ENCODE measurements at regions not wholly inside any gene's neighbourhood (a gene's known extent, or its start where the extent isn't known, plus 50 kb on each side); places are given as distances from the start of the nearest gene placed in this dataset.

DNA sequence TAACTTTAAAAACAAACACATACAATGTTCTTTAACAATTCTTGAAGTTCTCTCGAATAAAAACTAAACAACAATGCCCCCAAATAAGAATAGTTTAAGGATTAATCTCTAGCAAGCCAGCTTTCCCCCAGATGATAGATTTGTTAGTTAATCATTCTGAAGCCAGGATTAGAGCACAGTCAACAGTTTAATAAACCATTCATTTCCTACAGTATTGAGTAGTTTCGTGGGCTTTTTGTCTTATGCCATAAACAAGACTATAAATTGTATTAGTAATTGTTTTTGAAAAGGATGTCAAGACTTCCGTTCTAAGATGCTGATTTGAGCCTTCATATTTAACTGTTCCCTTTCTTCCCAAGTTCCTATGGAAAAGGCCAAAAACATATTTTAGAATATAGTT lies 136.6 kb downstream of the PIK3R1 start:
- DNase-seq = no peak

DNA sequence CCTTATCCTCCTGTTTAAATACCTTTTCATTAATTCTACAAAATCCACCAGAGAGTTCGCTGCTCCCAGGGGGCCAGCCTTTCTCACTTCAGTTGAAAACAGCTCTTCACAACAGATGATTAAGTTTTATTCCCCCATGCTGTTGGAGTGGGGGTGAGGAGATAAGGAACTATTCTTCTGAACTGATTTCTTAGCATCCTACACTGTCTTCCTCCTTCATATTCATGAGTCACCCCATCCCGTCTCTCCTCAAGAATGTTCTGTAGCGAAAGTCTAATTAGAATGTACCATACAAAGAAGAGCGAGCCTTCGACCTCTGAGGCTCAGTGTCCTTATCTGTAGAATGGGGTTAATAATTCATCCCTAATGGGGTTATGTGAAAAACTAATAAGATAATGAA lies 138.0 kb downstream of the PIK3R1 start:
- no peak for DNase-seq

DNA sequence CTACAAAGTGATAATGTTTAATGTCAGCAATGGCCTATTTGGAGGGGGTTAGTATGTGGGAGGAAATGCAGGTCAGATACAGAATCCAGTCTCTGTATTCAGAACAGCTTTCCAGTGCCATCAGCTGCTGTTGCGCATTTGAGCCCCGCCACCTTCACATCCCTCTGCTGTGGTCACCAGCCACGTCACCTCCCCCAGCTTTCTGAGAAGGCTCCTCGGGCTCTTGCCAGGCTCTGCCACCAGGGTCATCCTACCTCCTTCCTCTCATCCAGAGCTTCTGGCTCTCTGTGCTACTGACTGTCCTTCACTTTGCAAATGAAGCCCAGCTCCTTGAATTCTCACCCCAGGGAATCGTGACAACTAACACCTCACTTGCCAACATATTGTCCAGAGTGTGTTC lies 138.8 kb downstream of the PIK3R1 start:
- no peak for DNase-seq

DNA sequence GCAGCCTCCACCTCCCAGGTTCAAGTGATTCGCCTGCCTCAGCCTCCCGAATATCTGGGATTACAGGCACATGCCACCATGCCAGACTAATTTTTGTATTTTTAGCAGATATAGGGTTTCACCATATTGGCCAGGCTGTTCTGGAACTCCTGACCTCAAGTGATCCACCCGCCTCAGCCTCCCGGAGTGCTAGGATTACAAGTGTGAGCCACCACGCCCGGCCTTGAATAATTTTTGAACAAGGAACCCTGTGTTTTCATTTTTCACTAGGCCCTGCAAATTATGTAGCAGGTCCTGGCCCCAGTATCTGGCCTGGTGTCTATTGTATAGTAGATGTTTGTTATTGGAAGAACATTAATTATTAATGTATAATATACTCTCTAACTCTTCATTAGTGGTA lies 140.7 kb downstream of the PIK3R1 start:
- DNase-seq = no peak

DNA sequence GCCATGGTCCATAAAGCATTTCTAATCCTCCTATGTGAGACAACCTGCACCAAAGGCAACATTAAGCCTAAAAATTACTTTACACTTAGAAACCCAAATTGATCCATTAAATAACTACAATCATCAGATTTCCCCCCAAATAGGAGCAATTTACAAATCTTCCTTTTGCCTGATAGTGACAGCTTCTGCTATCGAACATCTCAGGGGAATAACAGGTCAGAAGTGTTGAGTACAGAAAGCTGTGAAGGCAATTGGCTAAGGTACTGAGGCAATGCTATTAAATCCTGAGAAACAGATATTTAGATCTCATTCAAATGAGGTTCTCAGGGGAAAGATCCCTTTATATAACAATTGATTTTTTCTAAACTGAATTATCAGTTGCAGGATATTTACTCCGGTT lies 141.1 kb downstream of the PIK3R1 start:
- no peak for DNase-seq

DNA sequence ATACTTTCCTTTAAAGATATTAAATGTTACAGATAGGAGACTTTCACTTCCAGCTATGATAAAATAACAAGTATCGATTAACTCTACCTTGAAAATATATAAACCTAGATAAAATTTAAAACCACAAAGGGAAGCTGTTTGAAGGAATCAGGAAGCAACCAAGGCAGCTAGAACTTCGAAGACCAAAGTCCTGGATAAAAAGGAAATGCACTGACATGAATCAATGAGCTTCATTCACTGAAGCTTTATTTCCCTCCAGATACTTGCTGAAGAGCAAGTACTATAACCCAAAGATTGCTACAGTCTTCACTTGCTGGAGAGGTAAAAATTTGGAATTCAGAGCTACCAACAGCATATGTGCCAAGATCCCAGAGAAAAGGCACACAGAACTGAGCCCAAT lies 144.1 kb downstream of the PIK3R1 start:
- no peak for DNase-seq

DNA sequence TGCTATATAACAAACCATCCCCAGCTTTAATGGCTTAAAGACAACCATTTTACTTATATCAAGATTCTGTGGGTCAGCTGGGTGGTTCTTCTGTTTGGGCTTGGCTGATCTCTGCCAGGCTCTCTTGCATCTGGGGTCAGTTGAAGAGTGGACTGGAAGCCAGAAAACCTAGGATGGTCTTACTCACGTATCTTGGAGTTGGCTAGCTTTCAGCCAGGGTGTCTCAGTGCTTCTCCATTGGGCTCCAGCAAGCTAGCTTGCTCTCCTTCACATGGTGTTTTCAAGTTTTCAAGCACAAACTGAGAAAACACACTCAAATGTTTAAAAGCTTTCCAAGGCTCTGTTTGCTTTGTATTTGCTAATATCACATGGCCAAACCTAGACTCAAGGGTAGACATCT lies 146.8 kb downstream of the PIK3R1 start:
- DNase-seq = no peak

DNA sequence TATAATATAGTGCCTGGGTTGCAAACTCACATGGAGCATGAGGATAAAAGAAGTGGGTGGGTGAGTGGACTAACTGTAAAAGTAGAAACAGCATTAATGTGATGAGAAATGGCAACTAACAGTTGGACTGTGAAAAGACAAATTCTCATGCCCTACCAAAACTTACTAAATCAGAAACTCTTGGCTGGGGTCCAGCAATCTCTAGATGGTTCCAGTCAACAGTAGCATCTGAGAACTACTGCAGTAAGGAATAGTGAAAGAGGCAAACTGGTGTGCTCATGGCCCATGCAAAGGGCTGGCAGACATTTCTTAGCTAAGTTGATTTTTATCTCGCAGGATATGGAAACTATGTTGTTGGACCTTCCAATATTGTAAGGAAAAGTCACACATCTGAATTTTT lies 150.3 kb downstream of the PIK3R1 start:
- no peak for DNase-seq

DNA sequence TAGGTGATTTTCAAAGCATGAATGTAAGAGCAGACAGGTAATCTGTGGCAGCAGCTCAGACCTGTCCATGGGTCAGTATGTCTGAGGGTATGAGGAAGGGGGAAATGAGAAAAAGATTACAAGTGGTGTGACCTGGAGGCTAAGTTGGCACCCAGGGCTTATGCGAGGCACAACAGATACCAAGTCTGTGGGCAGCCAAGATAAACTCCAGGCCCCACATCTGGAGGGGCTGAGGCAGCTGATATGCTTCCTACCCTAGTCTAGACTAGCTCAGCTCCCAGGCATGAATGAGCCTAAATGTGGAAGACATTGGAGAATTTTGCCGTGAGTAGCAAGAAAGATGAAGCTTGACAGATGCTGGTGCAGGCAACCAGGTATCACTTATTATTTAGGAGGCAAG lies 151.7 kb downstream of the PIK3R1 start:
- DNase-seq = no peak

DNA sequence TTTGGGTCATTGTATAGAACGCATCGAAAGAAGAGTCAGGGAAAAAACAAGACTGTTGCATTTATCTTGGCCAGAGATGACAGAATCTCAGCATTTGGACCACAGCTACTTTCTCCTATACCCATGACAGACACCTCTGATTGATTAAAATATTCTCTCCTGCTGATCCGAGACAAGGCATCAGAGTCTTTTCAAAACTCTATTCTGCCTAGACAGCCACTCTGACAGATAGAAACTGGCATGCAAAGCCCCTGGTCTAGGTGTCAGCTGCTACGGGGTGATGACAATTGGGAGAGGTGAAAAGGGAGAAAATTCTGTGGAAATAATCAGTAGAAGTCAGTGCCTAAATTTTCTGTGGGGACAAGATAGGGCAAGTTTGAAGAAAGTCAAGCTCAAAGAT lies 152.2 kb downstream of the PIK3R1 start:
- DNase-seq = no peak

DNA sequence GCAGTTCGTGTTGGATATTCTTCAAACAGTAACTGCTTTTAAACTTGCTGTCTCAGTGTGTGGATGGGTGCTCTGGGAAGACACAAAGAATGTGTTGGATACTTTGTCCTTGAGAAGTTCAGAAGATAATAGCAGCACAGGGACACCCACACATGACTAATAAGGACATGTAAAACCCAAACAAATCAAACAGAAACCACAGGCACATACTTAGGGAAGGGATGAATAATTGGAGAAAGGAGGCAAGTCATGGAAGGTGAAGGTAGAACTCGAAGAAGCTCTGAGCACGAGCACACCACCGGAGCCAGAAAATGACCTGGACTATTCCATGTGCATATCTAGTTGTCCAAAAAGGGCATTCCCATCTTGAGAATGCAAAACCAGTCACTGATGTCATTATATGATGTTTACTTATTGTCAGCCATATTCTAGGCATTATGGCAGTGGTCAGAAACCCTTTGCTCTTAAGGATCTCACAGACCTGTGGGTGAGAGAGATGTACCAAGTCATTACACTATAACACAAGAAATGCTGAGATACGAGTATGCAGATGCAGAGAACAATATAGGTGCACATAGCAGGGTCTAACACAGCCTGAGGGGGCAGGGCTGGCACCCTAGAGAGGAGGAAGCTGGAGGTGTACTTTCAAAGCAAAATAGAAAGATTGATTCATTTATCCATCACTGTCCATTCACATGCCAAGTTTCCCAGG lies 152.9 kb downstream of the PIK3R1 start:
- DNase-seq = peak; percentile 26

DNA sequence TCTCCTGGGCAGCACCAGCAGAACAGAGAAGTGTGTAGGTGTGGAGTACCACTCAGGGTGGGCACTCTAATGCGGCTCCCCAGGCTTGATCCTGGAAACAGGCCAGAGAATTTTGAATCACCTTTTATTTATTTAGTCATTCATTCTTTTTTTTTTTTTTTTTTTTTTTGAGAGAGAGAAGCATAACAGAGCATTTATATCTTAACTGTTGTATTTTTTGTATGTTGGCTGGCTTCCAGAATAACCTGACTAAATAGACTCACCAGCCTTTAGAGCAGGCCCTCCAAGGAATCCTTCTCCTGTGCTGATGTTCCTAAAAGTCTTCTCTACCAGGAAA lies 153.4 kb downstream of the PIK3R1 start:
- DNase-seq = no peak

DNA sequence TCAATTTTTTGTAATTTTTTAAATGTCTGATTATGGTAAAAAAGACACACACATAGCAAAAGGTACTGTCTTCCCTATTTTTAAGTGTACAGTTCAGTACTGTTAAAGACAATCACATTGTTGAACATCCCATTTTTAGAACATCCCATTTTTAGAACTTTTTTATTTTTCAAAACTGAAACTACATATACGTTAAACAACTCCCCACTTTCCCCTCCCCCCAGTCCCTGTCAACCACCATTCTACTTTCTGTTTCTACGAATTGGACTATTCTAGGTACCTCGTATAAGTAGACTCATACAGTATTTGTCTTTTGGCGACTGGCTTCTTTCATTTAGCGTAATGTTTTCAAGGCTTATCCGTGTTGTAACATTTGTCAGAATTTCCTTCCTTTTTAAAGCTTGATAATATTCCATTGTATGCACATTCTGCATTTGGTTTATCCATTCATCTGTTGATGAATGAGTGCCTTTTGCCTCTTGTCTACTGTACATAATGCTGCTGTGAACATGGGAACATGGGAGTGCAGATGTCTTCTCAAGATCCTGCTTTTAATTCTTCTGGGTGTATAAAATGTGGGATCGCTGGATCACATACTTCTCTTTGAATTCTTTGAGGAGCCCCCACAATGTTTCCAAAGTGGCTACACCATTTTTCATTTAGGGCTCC lies 154.0 kb downstream of the PIK3R1 start:
- DNase-seq = no peak

DNA sequence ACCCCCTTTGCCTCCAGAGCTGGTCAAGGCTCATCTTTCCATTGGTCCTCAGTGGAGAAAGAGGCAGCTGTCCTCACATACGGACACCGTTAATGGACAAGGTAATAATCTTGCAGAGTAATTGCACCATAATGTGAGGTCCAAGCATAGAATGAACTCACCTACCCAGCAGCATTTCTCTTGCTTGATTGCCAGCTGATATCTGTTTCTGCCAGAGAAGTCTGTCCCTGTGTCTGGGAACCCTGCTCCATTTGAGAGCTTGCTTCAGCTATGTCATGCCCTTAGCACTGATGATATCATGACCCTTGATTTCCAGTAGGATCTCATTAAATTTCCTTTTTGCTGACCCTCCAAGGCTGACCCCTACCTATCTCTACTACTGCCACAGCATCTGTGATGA lies 154.6 kb downstream of the PIK3R1 start:
- DNase-seq = no peak

DNA sequence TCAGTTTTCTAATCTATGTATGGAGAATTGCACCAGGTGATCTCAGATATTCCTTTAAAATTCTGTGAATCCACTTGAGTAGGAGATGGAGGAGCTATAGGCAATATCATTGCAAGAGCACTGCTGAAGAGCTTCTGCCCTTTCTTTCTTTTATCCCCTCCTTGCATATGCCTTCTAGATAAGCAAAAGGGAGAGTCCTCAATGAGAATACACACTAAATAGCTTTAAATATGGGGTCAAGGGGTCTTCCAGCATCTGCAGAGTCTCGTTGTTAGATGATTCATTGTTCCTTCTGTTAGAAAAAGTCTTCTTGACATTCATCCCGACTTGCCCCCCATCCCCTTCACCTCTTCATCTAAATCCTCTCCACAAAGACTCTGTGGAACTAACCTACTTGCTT lies 156.1 kb downstream of the PIK3R1 start:
- DNase-seq = no peak

DNA sequence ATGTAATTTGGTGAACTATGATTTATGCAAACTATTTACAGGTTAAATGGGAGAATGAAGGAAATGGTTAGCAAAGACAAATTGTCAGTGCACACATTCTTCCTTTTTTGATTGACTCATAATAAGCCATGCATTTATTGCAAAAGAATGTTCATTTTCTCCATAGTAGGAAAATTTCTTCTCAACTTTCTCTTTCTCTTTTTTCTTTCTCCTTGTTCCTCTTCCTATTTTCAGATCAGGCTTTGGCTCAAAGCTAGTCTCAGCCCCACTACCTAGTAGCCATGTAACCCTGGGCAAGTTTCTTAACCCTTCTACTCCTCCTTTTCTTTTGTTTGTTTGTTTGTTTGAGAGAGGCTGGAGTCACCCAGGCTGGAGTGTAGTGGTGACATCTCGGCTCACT lies 156.6 kb downstream of the PIK3R1 start:
- DNase-seq = no peak

DNA sequence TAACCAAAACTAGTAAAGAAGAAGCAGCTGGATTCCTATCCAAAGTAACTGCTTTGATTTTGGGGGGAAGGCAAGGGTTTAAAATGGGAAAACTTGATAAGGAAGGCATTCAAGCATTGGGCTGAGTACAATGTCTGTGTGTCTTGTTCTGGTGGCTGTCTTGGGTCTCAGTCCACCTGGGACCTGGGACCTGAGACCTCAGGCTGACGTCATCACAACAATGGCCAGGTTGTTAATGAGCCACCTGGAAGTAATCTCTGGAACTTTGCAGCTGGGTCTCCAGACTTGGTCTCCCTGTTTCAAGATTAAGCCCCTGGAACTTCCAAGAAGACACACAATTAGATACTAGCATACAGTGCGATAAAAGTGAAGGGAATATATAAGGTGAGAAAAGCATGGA lies 157.5 kb downstream of the PIK3R1 start:
- DNase-seq = no peak

DNA sequence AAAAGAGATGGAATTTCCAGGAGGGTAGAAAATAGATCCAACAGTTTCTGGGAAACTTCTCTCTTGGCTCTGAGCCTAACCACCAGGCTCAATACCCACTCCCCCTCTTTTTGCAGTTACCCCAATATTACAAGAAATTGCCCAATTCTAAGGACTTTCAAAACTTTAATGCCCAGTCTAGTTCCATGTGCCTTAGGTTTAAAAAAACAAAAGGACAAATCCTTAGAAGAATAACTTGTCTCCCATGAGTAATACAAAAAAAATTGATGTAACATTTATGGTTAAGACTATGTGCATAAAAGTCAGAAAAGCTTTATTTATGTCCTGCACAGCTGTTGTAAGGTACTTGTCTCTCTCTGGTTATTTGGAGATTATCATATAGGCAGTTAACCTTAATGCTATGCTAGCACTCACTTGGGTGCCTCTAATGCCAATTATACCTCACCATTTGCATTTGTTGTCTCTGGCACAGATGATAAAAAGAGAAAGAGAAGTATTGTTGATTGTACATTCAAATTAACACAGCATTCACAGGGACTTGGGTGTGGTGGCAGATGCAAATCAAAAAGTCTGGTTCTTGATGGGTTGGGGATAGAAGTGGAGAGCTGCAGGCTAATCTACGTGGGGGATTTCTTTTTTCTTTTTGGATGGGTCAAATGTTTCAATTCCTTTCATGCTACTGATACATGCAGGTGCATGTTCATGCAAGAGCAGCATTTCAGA lies 159.4 kb downstream of the PIK3R1 start:
- DNase-seq = no peak

DNA sequence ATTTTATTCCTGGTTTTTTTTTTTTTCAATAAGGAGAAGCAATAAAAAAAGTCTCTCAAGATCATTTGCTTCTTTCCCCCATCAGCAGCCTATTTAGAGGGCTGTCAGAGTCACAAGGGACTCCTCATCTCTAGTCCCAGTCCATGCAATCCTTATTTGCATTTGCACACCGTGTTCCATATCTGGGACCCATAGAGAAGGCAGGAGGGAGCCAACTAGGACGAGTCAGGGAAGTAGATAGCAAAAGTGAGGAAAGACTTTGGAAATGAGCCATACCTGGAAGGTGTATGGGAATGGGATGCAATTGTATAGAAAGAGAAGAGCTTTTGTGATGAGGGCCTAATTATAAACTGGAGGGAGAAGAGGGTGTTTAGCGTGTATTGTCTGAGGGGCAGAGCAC lies 160.0 kb downstream of the PIK3R1 start:
- no peak for DNase-seq

DNA sequence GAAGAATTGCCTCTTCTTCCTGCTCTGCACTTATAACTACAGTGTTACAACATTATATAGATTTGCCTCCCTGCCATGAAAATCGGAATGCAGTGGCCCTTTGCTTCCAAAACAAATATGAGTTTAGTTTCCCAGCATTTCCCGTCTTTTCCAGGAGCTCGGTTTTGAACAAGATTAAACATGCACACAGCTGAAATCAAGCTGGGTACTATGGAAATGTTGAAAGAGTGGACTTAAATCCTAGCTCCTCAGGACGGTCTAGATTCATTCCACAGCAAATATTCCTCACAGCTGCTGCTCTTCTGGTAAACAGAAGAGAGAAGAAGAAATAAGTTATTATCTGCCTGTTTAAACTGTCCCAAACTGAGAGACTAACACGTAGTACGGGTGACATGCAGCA lies 161.4 kb downstream of the PIK3R1 start:
- no peak for DNase-seq

DNA sequence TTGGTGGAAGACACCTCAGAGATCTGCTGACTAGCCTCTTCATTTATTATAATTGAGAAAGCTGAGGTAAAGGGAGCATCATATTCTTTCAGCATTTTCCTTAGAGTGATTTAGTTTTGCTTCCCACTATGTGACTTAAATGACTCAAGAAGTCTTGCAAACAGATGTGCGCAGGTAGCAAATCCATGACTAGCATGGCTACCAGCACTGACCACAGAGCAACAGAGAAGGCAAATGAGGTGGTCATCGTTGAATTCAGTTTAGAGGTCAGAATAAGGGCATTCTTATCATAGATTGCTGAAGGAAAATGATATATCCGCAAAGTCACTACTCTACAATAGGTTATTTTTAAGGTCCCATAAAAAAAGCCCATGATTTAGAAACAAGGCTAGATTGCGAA lies 162.2 kb downstream of the PIK3R1 start:
- DNase-seq = no peak

DNA sequence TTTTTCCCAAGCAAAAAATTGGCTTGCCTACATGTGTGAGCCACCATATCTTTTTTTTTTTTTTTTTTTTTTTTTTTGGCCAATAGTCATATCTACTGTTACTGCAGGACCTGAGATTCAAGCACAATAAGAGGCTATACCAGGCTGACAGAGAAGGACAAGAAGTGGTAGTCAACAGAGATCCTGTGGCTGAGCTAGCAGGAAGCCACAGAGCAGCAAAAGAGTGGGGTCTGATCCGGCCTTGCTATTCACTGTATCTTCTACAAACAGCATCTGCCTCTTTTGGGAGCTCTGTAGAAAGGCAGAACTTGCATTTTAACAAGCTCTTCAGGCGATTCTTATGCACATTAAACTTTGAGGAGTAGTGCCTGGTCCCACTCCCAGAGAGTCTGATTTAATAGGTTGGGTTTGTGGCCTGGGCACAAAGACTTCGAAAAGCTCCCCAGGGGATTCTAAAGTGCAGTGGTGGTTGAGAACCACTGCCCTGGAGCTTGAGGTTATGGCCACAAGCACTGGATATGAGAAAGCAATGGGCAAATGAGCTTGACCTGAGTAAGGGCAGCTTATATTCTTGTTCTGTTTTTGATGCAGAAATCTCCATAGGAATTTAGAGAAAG lies 162.8 kb downstream of the PIK3R1 start:
- DNase-seq = no peak

DNA sequence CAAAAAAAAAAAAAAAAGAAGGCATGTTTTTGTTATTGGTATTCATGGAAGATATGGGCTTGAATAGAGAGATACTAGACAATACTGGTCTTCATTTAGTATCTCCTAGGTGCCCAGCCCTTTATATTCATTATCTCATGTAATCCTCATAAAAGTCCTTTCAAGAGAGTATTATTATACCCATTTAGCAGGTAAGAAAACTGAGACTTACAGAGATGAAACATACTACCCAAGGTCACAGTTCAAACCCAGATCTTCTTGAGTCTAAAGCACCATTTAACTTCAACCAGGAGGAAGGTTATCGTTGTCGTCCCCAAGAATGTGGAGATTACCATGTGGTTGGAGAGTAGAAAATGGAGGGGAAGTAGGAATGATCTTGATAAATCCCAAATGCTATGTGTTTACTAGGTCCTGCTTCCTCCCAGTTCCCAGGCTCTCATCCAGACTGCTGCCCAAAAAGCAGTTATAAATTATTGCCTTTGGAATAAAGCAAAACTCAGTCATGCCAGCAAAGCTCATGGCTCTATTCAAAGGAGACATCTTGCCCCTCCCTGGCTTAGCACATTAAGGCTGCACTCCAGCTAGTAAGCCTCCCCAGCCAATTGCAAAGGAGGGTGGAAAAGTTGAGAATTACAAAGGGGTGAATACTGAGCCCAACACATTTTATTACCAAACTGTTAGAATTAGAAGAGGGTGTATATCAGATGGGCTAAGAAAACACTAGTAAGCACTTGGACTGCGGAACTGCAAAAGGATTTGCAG lies 163.9 kb downstream of the PIK3R1 start:
- DNase-seq = no peak

Data from EL (cell line).